Astrocyte of the cerebellum (primary cell): ENCODE measurements at regions not wholly inside any gene's neighbourhood (a gene's known extent, or its start where the extent isn't known, plus 50 kb on each side); places are given as distances from the start of the nearest gene placed in this dataset.

Experiments
- DNase-seq: peaks from one replicate; pipeline ENCODE4 v3.0.0-alpha.2; 2011; ENCODE audit warnings: low read depth
- H3K4me3 ChIP-seq: 2 replicates; pipeline ENCODE4 v1.5.1; 2011; ENCODE audit warnings: mild to moderate bottlenecking, low read depth, low read length, moderate library complexity
- CTCF ChIP-seq: IDR thresholded peaks from 2 replicates; pipeline ENCODE4 v1.5.1; 2012; ENCODE audit warnings: low read length, low read depth, moderate library complexity, mild to moderate bottlenecking; ENCODE audit errors: missing control alignments
- in situ Hi-C: cut with HindIII; loops from 2 replicates; pipeline ENCODE4 v1.10.0; 2017; ENCODE audit warnings: low sequenced_read_pairs

- DNase-seq, result no peak
- H3K4me3 ChIP-seq, result no peak overlapping the region
- in situ Hi-C loops, result no loop called here
- no peak for TF ChIP-seq CTCF
Measured at GRCh38 chr7:68789597-68789996, 808.7 kb upstream of the AUTS2 start.

GRCh38 chr7:68792351-68792750 lies 805.9 kb upstream of the AUTS2 start:
- TF ChIP-seq CTCF, result no peak
- no peak for DNase-seq
- in situ Hi-C loops, result no loop called here
- H3K4me3 ChIP-seq, result no peak overlapping the region

GRCh38 chr7:68793513-68793912 lies 804.8 kb upstream of the AUTS2 start:
- in situ Hi-C loops, result no loop called here
- DNase-seq, result no peak
- no peak overlapping the region for H3K4me3 ChIP-seq
- TF ChIP-seq CTCF, result no peak

- in situ Hi-C loops, result no loop called here
- DNase-seq, result no peak
- no peak for TF ChIP-seq CTCF
- no peak overlapping the region for H3K4me3 ChIP-seq
Measured at GRCh38 chr7:68800316-68800715, 798.0 kb upstream of the AUTS2 start.

GRCh38 chr7:68805159-68805558 lies 793.1 kb upstream of the AUTS2 start:
- H3K4me3 ChIP-seq, result no peak overlapping the region
- TF ChIP-seq CTCF, result no peak
- in situ Hi-C loops, result no loop called here
- DNase-seq, result no peak

GRCh38 chr7:68807666-68808065 lies 790.6 kb upstream of the AUTS2 start:
- no peak for DNase-seq
- no peak overlapping the region for H3K4me3 ChIP-seq
- in situ Hi-C loops, result no loop called here
- no peak for TF ChIP-seq CTCF

- no peak overlapping the region for H3K4me3 ChIP-seq
- in situ Hi-C loops, result no loop called here
- DNase-seq, result no peak
- TF ChIP-seq CTCF, result no peak
Measured at GRCh38 chr7:68813551-68814080, 784.7 kb upstream of the AUTS2 start.
